HepG2 (cell line): ENCODE measurements at regions not wholly inside any gene's neighbourhood (a gene's known extent, or its start where the extent isn't known, plus 50 kb on each side); places are given as distances from the start of the nearest gene placed in this dataset.

Experiments
- ATAC-seq: fragments of 200-7000 bp; cut with Tn5 transposase; 3 replicates; pipeline ENCODE4 v1.9.1; 2020; ENCODE audit warnings: mild to moderate bottlenecking, moderate library complexity
- BruUV-seq: library from RNA; stranded (reverse); fragments of 400-500 nt; replicated peaks from 2 replicates; lab custom pipeline; 2021; lab: Mats Ljungman, UMichigan
- CTCF ChIA-PET: fragments of 300-600 bp; formaldehyde crosslinking; extraction: SDS; loops from one replicate; lab custom pipeline; 2021; ENCODE audit warnings: low total read pairs, inconsistent platforms, low intra/inter-chr PET ratio; lab: Yijun Ruan, JAX
- POLR2A ChIA-PET: fragments of 350-600 bp; sonication (Branson Sonifier 250); formaldehyde crosslinking; loops from one replicate; lab custom pipeline; 2020; ENCODE audit warnings: antibody characterized with exemption, inconsistent platforms; lab: Yijun Ruan, JAX
- DNase-seq: peaks from one replicate; pipeline ENCODE4 v3.0.0-alpha.2; 2015; ENCODE audit warnings: low spot score
- FAIRE-seq: peaks from 3 replicates; lab custom pipeline; 2011; peaks lifted over from hg19 to GRCh38; lab: Jason Lieb, UNC
- H2AFZ ChIP-seq: one replicate; pipeline ENCODE4 v1.6.1; 2011; ENCODE audit warnings: low read length, inconsistent platforms
- H3K27ac ChIP-seq: fragments of 300-600 bp; 3 replicates; pipeline ENCODE4 v1.8.0; 2011; ENCODE audit warnings: mixed run types, mild to moderate bottlenecking, mixed read lengths, low read length, inconsistent platforms; ENCODE audit not compliant: insufficient read depth; ENCODE audit errors: extremely low read length
- H3K27me3 ChIP-seq, 2 experiments: fragments of 200-600 bp in 1 of 2; 2 replicates in 1 of 2; 3 replicates in 1 of 2; pipeline versions ENCODE4 v1.6.0 to v1.8.0; 2011; ENCODE audit warnings: low read length in 2 of 2, mild to moderate bottlenecking in 2 of 2, moderate library complexity in 2 of 2, inconsistent platforms in 1 of 2; ENCODE audit not compliant: insufficient read depth in 2 of 2, control insufficient read depth in 1 of 2
- H3K36me3 ChIP-seq, 2 experiments: fragments of 200-600 bp in 1 of 2; replicated peaks in 1 of 2; 2 replicates in 1 of 2; 3 replicates in 1 of 2; pipeline versions ENCODE4 v1.5.1 to v1.8.0; 2011; ENCODE audit warnings: low read length in 2 of 2, inconsistent platforms in 1 of 2; ENCODE audit not compliant: insufficient read depth in 2 of 2, control insufficient read depth in 1 of 2
- H3K4me1 ChIP-seq: 2 replicates; pipeline ENCODE4 v1.5.1; 2012; ENCODE audit warnings: low read length, inconsistent platforms; ENCODE audit not compliant: insufficient read depth
- H3K4me2 ChIP-seq: 2 replicates; pipeline ENCODE4 v1.6.0; 2011; ENCODE audit warnings: low read depth, low read length, inconsistent platforms
- H3K4me3 ChIP-seq, 3 experiments: fragments of 200-600 bp in 1 of 3; sonication (generic), shearing (Covaris generic) in 1 of 3; replicated peaks in 1 of 3; 2 replicates each; pipeline ENCODE4 v1.5.1; 2011 to 2016; ENCODE audit warnings: low read length in 3 of 3, inconsistent platforms in 2 of 3, low read depth in 2 of 3, mild to moderate bottlenecking in 2 of 3, control low read depth in 1 of 3, mixed read lengths in 1 of 3; ENCODE audit not compliant: insufficient read depth in 1 of 3
- H3K79me2 ChIP-seq: one replicate; pipeline ENCODE4 v1.6.1; 2011; ENCODE audit warnings: low read length, inconsistent platforms; ENCODE audit not compliant: insufficient read depth
- H3K9ac ChIP-seq: 2 replicates; pipeline ENCODE4 v1.6.0; 2011; ENCODE audit warnings: mild to moderate bottlenecking, low read depth, low read length, inconsistent platforms; ENCODE audit not compliant: insufficient read depth
- H3K9me3 ChIP-seq: 2 replicates; pipeline ENCODE4 v1.5.1; 2012; ENCODE audit warnings: mild to moderate bottlenecking, low read length
- H4K20me1 ChIP-seq: 2 replicates; pipeline ENCODE4 v1.6.0; 2011; ENCODE audit warnings: inconsistent platforms, mild to moderate bottlenecking, low read length, moderate library complexity; ENCODE audit not compliant: insufficient read depth
- CEBPB ChIP-seq: IDR thresholded peaks from 2 replicates; pipeline ENCODE4 v1.6.1; 2011; ENCODE audit warnings: low read depth, low read length, improper control_type of control experiment, borderline replicate concordance
- GZF1 ChIP-seq: sonication (generic); formaldehyde crosslinking; IDR thresholded peaks from 2 replicates; pipeline ENCODE4 v1.5.1; 2020; ENCODE audit warnings: mild to moderate bottlenecking, missing genetic modification reagents
- KDM5A ChIP-seq: fragments of 200-600 bp; sonication (generic); IDR thresholded peaks from 2 replicates; pipeline ENCODE4 v1.7.0; 2018; ENCODE audit warnings: antibody characterized with exemption, mild to moderate bottlenecking, low read length, borderline replicate concordance
- PITX1 ChIP-seq: sonication (generic); formaldehyde crosslinking; IDR thresholded peaks from 2 replicates; pipeline ENCODE4 v1.5.1; 2020; ENCODE audit warnings: mild to moderate bottlenecking, missing genetic modification reagents
- RFX3 ChIP-seq: IDR thresholded peaks from 2 replicates; pipeline ENCODE4 v1.6.1; 2016; ENCODE audit warnings: missing biosample characterization, missing genetic modification reagents
- SMC3 ChIP-seq: IDR thresholded peaks from 2 replicates; pipeline ENCODE4 v1.6.1; 2011; ENCODE audit warnings: low read length, improper control_type of control experiment
- SOX6 ChIP-seq, 2 experiments: fragments of 450-650 bp in 1 of 2; sonication (generic) in 1 of 2; formaldehyde crosslinking in 1 of 2; IDR thresholded peaks; 2 replicates each; pipeline versions ENCODE4 v1.4.0 to v1.6.1; 2017 to 2020; ENCODE audit warnings: antibody characterized with exemption in 1 of 2, mild to moderate bottlenecking in 1 of 2, missing genetic modification reagents in 1 of 2
- ZNF264 ChIP-seq: sonication (generic); formaldehyde crosslinking; IDR thresholded peaks from 2 replicates; pipeline ENCODE4 v1.4.0; 2020; ENCODE audit warnings: missing genetic modification reagents
- ZZZ3 ChIP-seq: sonication (generic); formaldehyde crosslinking; IDR thresholded peaks from 2 replicates; pipeline ENCODE4 v1.4.0; 2020; ENCODE audit warnings: missing genetic modification reagents, mild to moderate bottlenecking, borderline replicate concordance
- WGBS: methylation state at CpG from one replicate; pipeline ENCODE4 v1.1.6; 2017; ENCODE audit warnings: low lambda C conversion rate; 5-methylcytosine and 5-hydroxymethylcytosine counted together
- in situ Hi-C: cut with HindIII; loops from 2 replicates; pipeline ENCODE4 v1.10.0; 2017; ENCODE audit warnings: low pct_unique_long_range_greater_than_20kb; ENCODE audit not compliant: extremely low pct_ligation_motif_present
- intact Hi-C: fragments of 100-400 bp; cut with micrococcal nuclease; formaldehyde crosslinking; loops from one replicate; pipeline ENCODE4 v1.10.0; 2022; ENCODE audit not compliant: unreplicated experiment
- TF ChIP-seq, protein P1 (sequence below): sonication (generic); formaldehyde crosslinking; IDR thresholded peaks from 2 replicates; pipeline ENCODE4 v1.9.0; 2021; ENCODE audit warnings: missing genetic modification reagents, borderline replicate concordance
- TF ChIP-seq, protein P2 (sequence below): sonication (generic); formaldehyde crosslinking; IDR thresholded peaks from 2 replicates; pipeline ENCODE4 v1.5.0; 2020; ENCODE audit warnings: missing genetic modification reagents
- TF ChIP-seq, protein P3 (sequence below): sonication (generic); formaldehyde crosslinking; IDR thresholded peaks from 2 replicates; pipeline ENCODE4 v1.5.1; 2020; ENCODE audit warnings: missing genetic modification reagents, mild to moderate bottlenecking, borderline replicate concordance
- TF ChIP-seq, protein P4 (sequence below): IDR thresholded peaks from 2 replicates; pipeline ENCODE4 v1.6.1; 2016; ENCODE audit warnings: low read depth, control low read depth

DNA sequence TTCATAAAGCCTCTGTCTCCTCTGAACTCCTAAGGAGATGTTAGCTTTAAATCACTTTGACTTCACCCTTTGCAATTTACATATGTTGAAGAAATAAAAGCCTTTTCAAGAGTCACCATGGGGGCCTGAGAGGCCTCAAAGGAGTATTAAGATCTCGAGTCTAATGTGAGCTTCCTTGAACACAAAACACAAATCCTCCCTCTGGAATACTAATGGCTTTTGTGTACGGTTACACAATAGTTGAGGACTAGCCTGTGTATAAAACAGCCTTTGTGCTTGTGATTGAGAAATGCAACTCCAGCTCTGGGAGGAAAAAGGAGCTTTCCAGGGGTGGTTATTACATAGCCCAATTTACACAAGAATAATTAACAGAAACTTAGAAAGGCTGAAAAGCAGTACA is 1140.2 kb downstream of the CDH11 start:
- in situ Hi-C loops (no loop called here), intact Hi-C loops (no loop called here)
- H3K9me3 ChIP-seq, result peaks cover 28% of the 10 kb centered on the region
- no peak overlapping the region for H3K4me3 ChIP-seq
- H2AFZ ChIP-seq, result no peak overlapping the region
- no peaks in the 10 kb centered on the region for H3K79me2 ChIP-seq
- ChIA-PET CTCF (no interaction called here), POLR2A (no interaction called here)
- DNase-seq, result no peak
- H3K27ac ChIP-seq, result no peak overlapping the region
- BruUV-seq, result no TSS peak
- no peaks in the 10 kb centered on the region for H3K27me3 ChIP-seq
- no peaks in the 10 kb centered on the region; the same call in 1 of the 2 replicates for H3K4me1 ChIP-seq
- ATAC-seq, result no peak
- no peak overlapping the region for H3K9ac ChIP-seq
- 0% methylated on average over 2 of the region's 2 CpGs for WGBS
- TF ChIP-seq CEBPB (peak; percentile 79), PITX1 (no peak)
- H4K20me1 ChIP-seq, result no peaks in the 10 kb centered on the region
- H3K36me3 ChIP-seq, result no peaks in the 10 kb centered on the region
- FAIRE-seq, result no peak
- no peak overlapping the region for H3K4me2 ChIP-seq

DNA sequence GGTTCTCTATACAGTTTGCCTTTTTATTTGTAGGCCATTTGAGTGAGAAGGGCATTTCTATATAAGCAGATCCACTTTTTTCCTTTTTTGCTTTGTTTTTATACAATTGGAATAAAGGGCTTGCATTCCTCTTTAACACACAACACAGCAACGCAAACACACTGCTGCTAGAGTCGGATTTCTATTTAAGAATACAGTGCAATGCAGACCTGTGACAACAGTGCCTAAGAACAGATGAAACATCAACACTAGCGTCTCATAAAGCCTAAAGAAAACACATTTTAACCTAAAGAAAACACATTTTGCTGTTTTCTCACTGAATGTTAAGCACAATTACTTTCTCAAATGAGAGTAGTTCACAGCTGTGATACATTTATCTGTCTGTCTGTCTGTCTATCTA is 1141.1 kb downstream of the CDH11 start:
- Histone ChIP-seq H2AFZ (no peak overlapping the region), H3K79me2 (no peaks in the 10 kb centered on the region), H3K9ac (no peak overlapping the region), H3K27ac (no peak overlapping the region), H3K4me3 (no peak overlapping the region), H3K4me2 (no peak overlapping the region), H3K36me3 (no peaks in the 10 kb centered on the region), H3K4me1 (no peaks in the 10 kb centered on the region; the same call in 1 of the 2 replicates), H4K20me1 (no peaks in the 10 kb centered on the region), H3K27me3 (no peaks in the 10 kb centered on the region), H3K9me3 (peaks cover 20% of the 10 kb centered on the region)
- FAIRE-seq (no peak), ATAC-seq (no peak), DNase-seq (no peak)
- intact Hi-C loops (no loop called here), in situ Hi-C loops (no loop called here)
- 0% methylated on average over 3 of the region's 3 CpGs for WGBS
- no TSS peak for BruUV-seq
- ChIA-PET POLR2A (no interaction called here), CTCF (no interaction called here)
- TF ChIP-seq, protein P1, sequence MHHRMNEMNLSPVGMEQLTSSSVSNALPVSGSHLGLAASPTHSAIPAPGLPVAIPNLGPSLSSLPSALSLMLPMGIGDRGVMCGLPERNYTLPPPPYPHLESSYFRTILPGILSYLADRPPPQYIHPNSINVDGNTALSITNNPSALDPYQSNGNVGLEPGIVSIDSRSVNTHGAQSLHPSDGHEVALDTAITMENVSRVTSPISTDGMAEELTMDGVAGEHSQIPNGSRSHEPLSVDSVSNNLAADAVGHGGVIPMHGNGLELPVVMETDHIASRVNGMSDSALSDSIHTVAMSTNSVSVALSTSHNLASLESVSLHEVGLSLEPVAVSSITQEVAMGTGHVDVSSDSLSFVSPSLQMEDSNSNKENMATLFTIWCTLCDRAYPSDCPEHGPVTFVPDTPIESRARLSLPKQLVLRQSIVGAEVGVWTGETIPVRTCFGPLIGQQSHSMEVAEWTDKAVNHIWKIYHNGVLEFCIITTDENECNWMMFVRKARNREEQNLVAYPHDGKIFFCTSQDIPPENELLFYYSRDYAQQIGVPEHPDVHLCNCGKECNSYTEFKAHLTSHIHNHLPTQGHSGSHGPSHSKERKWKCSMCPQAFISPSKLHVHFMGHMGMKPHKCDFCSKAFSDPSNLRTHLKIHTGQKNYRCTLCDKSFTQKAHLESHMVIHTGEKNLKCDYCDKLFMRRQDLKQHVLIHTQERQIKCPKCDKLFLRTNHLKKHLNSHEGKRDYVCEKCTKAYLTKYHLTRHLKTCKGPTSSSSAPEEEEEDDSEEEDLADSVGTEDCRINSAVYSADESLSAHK (CRISPR knock-in tag), result no peak
- TF ChIP-seq RFX3 (CRISPR knock-in tag) (no peak), GZF1 (no peak), ZNF264 (CRISPR knock-in tag) (no peak), ZZZ3 (CRISPR knock-in tag) (no peak), SMC3 (no peak), SOX6 (IDR thresholded peaks at IDR 0.05) (no peak), SOX6 (CRISPR knock-in tag; IDR thresholded peaks at IDR 0.05) (no peak), KDM5A (no peak)
- TF ChIP-seq, protein P2, sequence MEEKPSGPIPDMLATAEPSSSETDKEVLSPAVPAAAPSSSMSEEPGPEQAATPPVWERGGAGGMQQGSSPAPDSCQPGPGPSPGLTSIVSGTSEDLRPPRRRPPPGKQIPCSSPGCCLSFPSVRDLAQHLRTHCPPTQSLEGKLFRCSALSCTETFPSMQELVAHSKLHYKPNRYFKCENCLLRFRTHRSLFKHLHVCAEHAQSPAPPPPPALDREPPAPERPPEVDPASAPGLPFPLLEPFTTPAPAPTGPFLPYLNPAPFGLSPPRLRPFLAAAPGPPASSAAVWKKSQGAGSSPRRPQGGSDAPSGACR (CRISPR knock-in tag), result no peak
- TF ChIP-seq, protein P3, sequence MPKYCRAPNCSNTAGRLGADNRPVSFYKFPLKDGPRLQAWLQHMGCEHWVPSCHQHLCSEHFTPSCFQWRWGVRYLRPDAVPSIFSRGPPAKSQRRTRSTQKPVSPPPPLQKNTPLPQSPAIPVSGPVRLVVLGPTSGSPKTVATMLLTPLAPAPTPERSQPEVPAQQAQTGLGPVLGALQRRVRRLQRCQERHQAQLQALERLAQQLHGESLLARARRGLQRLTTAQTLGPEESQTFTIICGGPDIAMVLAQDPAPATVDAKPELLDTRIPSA (CRISPR knock-in tag), result no peak
- TF ChIP-seq, protein P4, sequence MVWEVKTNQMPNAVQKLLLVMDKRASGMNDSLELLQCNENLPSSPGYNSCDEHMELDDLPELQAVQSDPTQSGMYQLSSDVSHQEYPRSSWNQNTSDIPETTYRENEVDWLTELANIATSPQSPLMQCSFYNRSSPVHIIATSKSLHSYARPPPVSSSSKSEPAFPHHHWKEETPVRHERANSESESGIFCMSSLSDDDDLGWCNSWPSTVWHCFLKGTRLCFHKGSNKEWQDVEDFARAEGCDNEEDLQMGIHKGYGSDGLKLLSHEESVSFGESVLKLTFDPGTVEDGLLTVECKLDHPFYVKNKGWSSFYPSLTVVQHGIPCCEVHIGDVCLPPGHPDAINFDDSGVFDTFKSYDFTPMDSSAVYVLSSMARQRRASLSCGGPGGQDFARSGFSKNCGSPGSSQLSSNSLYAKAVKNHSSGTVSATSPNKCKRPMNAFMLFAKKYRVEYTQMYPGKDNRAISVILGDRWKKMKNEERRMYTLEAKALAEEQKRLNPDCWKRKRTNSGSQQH (CRISPR knock-in tag), result no peak
